Spleen (tissue), 7 donors: ENCODE measurements at regions not wholly inside any gene's neighbourhood (a gene's known extent, or its start where the extent isn't known, plus 50 kb on each side); places are given as distances from the start of the nearest gene placed in this dataset.

Experiments used
- CTCF ChIP-seq, 11 experiments: fragments of 200-600 bp in 7 of 11; fragments of 450-650 bp in 4 of 11; sonication (generic) in 4 of 11; IDR thresholded peaks in 8 of 11; conservative IDR thresholded peaks in 3 of 11; 1 replicate in 7 of 11; 2 replicates in 4 of 11; pipeline versions ENCODE4 v1.4.0 to v1.8.0; 2016 to 2021; ENCODE audit warnings: antibody characterized with exemption in 11 of 11, inconsistent platforms in 4 of 11, mild to moderate bottlenecking in 1 of 11
- POLR2A ChIP-seq, 3 donors: fragments of 450-650 bp; IDR thresholded peaks; one replicate each; pipeline ENCODE4 v1.5.1; 2017; ENCODE audit warnings: antibody characterized with exemption in 3 of 3, mild to moderate bottlenecking in 1 of 3
- POLR2AphosphoS5 ChIP-seq, 3 donors: sonication (generic); formaldehyde crosslinking; IDR thresholded peaks; one replicate each; pipeline ENCODE4 v1.5.1; 2017; ENCODE audit warnings: antibody characterized with exemption in 3 of 3
- donor health status: DM: no; HTN: no; CAD: no; lungs with moderate emphysema.
- donor health status: DM: no; HTN: no; CAD: no.
- donor health status: DM: no; HTN: no; CAD: no.

- TF ChIP-seq CTCF (IDR thresholded peaks at IDR 0.05 in 8 of 11, conservative IDR thresholded peaks at IDR 0.05 in 3 of 11): no peak
- no peak for TF ChIP-seq POLR2A (IDR thresholded peaks at IDR 0.05)
- TF ChIP-seq POLR2AphosphoS5 (IDR thresholded peaks at IDR 0.05): no peak
Measured at GRCh38 chr9:13414349-13414748, 134.9 kb upstream of the MPDZ start.
